Panc1 (cell line): ENCODE measurements at regions not wholly inside any gene's neighbourhood (a gene's known extent, or its start where the extent isn't known, plus 50 kb on each side); places are given as distances from the start of the nearest gene placed in this dataset.

Experiments
- ATAC-seq: fragments of 200-7000 bp; cut with Tn5 transposase; 2 replicates; pipeline ENCODE4 v1.9.1; 2020; ENCODE audit warnings: mild to moderate bottlenecking, moderate library complexity
- BruUV-seq: library from RNA; stranded (reverse); fragments of 400-500 nt; replicated peaks from 2 replicates; lab custom pipeline; 2021; lab: Mats Ljungman, UMichigan
- CTCF ChIA-PET: fragments of 300-600 bp; sonication (Branson Sonifier 250); formaldehyde crosslinking; loops from one replicate; lab custom pipeline; 2022; ENCODE audit warnings: antibody characterized with exemption; lab: Charles Lee
- POLR2A ChIA-PET: fragments of 300-600 bp; sonication (Branson Sonifier 250); formaldehyde crosslinking; loops from one replicate; lab custom pipeline; 2022; ENCODE audit warnings: antibody characterized with exemption; lab: Charles Lee
- DNase-seq: peaks from one replicate; pipeline ENCODE4 v3.0.0-alpha.2; 2010; ENCODE audit warnings: low read depth, low spot score
- H3K27ac ChIP-seq: 2 replicates; pipeline ENCODE4 v1.5.1; 2011; ENCODE audit warnings: mild to moderate bottlenecking, low read length, inconsistent platforms
- H3K27me3 ChIP-seq: fragments of 200-500 bp; sonication (Bioruptor generic); 2 replicates; pipeline ENCODE4 v1.6.0; 2014; ENCODE audit warnings: low read length, inconsistent platforms; ENCODE audit not compliant: control insufficient read depth, insufficient read depth
- H3K36me3 ChIP-seq: fragments of 200-500 bp; sonication (Bioruptor generic); 2 replicates; pipeline ENCODE4 v1.5.1; 2014; ENCODE audit warnings: inconsistent platforms, mild to moderate bottlenecking, low read length, moderate library complexity; ENCODE audit not compliant: control insufficient read depth, insufficient read depth
- H3K4me1 ChIP-seq: 2 replicates; pipeline ENCODE4 v1.5.1; 2011; ENCODE audit warnings: inconsistent platforms, mild to moderate bottlenecking, low read length, moderate library complexity; ENCODE audit not compliant: control insufficient read depth, insufficient read depth
- H3K4me3 ChIP-seq, 2 experiments: 2 replicates each; pipeline ENCODE4 v1.5.1; 2011 to 2012; ENCODE audit warnings: low read depth in 2 of 2, low read length in 2 of 2, mild to moderate bottlenecking in 2 of 2, inconsistent platforms in 1 of 2, moderate library complexity in 1 of 2
- H3K9me3 ChIP-seq: fragments of 200-500 bp; sonication (Bioruptor generic); 2 replicates; pipeline ENCODE4 v1.5.1; 2014; ENCODE audit warnings: low read depth, mild to moderate bottlenecking, inconsistent platforms, low read length, moderate library complexity; ENCODE audit not compliant: control insufficient read depth, insufficient read depth
- POLR2AphosphoS5 ChIP-seq: IDR thresholded peaks from 2 replicates; pipeline ENCODE4 v1.6.1; 2012; ENCODE audit warnings: mild to moderate bottlenecking, low read depth, low read length, moderate library complexity
- SIN3A ChIP-seq: IDR thresholded peaks from 2 replicates; pipeline ENCODE4 v1.6.1; 2012; ENCODE audit warnings: low read depth, mild to moderate bottlenecking, low read length, moderate library complexity, borderline replicate concordance; ENCODE audit not compliant: insufficient read depth
- TCF7L2 ChIP-seq: IDR thresholded peaks from 2 replicates; pipeline ENCODE4 v1.6.1; 2011; ENCODE audit warnings: mild to moderate bottlenecking, low read depth, low read length, inconsistent platforms
- in situ Hi-C: cut with HindIII; loops from 2 replicates; pipeline ENCODE4 v1.10.0; 2016; ENCODE audit warnings: low sequenced_read_pairs, low pct_unique_long_range_greater_than_20kb
- intact Hi-C: fragments of 100-400 bp; cut with micrococcal nuclease; formaldehyde crosslinking; loops from one replicate; pipeline ENCODE4 v1.10.0; 2022; ENCODE audit not compliant: unreplicated experiment
- TF ChIP-seq, protein P1 (sequence below): fragments of 450-650 bp; IDR thresholded peaks from 2 replicates; pipeline ENCODE4 v1.5.1; 2017; ENCODE audit warnings: mild to moderate bottlenecking
- TF ChIP-seq, protein P2 (sequence below), 2 experiments: IDR thresholded peaks; 2 replicates each; pipeline ENCODE4 v1.6.1; 2011 to 2012; ENCODE audit warnings: low read depth in 2 of 2, control low read depth in 1 of 2, low read length in 1 of 2, mild to moderate bottlenecking in 1 of 2, moderate library complexity in 1 of 2; ENCODE audit not compliant: insufficient read depth in 1 of 2

DNA sequence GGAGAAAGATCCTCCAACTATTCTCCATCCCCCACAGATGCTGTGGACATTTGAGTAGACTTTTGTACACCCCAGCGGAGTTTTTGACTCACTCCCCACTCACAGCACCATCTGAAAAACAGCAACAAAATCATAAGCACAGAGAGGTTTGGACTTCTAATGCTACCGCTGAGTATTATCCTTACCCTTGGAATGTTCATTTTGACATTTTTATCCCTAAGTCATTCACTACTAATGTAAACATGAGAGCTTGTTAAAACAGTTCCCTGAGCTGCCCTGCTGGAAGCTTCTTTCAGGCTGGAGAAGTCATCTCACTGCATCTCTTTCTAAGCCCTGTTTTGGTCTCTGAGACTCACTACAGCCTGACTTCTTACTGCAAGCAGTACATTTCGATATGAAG is 1045.9 kb downstream of the MCTP2 start:
- in situ Hi-C loops: no loop called here
- POLR2A ChIA-PET: no interaction called here

DNA sequence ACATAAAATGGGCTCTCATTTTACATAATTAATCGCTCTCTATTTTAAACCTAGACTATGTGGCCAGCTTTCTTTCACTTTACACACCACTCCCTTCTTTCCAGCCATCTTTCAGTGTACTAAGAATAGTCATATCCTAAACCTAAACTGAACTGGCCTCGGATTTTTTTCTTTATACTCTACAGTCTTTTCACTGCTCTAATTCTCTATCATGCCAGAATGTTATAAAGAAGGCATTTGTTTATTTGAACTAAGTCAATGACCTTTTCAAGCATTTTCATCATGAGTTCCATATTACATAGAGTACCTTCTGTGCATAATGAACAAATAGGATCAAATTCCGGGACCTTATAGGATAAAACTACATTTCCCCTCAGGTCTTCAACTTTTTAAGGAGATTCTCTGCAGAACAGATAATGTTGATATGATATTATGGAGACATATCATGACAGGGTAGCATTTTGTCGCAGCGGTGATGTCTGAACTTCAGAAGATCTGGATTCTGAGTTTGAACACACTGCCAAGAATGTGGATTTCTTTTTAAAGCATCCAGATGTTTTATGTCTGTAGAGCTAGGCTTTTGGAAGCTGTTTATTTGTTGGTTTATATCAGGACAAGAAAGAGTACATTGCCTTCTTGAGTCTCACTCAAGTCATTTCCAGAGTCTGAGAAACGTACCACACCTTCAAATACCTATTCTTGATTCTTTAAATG is 1047.3 kb downstream of the MCTP2 start:
- CTCF ChIA-PET: no interaction called here

More for the DNA sequence above, 1045.9 kb downstream of the MCTP2 start:
- H3K36me3 ChIP-seq: no peaks in the 10 kb centered on the region
- H3K4me3 ChIP-seq: no peak overlapping the region
- CTCF ChIA-PET: no interaction called here
- DNase-seq (no peak), ATAC-seq (no peak)
- TF ChIP-seq TCF7L2: no peak
- no peaks in the 10 kb centered on the region for H3K4me1 ChIP-seq
- H3K27ac ChIP-seq: no peak overlapping the region
- intact Hi-C loops: no loop called here
- 0 out of 2 replicates have a peak, but pooled peaks cover 3% of the 10 kb centered on the region for H3K9me3 ChIP-seq
- BruUV-seq: no TSS peak
- H3K27me3 ChIP-seq: no peaks in the 10 kb centered on the region

More for the DNA sequence above, 1047.3 kb downstream of the MCTP2 start:
- Histone ChIP-seq H3K4me3 (no peak overlapping the region), H3K36me3 (no peaks in the 10 kb centered on the region), H3K9me3 (0 out of 2 replicates have a peak, but pooled peaks cover 3% of the 10 kb centered on the region), H3K27me3 (no peaks in the 10 kb centered on the region), H3K4me1 (no peaks in the 10 kb centered on the region), H3K27ac (no peak overlapping the region)
- intact Hi-C loops (no loop called here), in situ Hi-C loops (no loop called here)
- no peak for TF ChIP-seq SIN3A
- TF ChIP-seq POLR2AphosphoS5: no peak
- TF ChIP-seq, protein P1, sequence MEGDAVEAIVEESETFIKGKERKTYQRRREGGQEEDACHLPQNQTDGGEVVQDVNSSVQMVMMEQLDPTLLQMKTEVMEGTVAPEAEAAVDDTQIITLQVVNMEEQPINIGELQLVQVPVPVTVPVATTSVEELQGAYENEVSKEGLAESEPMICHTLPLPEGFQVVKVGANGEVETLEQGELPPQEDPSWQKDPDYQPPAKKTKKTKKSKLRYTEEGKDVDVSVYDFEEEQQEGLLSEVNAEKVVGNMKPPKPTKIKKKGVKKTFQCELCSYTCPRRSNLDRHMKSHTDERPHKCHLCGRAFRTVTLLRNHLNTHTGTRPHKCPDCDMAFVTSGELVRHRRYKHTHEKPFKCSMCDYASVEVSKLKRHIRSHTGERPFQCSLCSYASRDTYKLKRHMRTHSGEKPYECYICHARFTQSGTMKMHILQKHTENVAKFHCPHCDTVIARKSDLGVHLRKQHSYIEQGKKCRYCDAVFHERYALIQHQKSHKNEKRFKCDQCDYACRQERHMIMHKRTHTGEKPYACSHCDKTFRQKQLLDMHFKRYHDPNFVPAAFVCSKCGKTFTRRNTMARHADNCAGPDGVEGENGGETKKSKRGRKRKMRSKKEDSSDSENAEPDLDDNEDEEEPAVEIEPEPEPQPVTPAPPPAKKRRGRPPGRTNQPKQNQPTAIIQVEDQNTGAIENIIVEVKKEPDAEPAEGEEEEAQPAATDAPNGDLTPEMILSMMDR: no peak
- TF ChIP-seq, protein P2, sequence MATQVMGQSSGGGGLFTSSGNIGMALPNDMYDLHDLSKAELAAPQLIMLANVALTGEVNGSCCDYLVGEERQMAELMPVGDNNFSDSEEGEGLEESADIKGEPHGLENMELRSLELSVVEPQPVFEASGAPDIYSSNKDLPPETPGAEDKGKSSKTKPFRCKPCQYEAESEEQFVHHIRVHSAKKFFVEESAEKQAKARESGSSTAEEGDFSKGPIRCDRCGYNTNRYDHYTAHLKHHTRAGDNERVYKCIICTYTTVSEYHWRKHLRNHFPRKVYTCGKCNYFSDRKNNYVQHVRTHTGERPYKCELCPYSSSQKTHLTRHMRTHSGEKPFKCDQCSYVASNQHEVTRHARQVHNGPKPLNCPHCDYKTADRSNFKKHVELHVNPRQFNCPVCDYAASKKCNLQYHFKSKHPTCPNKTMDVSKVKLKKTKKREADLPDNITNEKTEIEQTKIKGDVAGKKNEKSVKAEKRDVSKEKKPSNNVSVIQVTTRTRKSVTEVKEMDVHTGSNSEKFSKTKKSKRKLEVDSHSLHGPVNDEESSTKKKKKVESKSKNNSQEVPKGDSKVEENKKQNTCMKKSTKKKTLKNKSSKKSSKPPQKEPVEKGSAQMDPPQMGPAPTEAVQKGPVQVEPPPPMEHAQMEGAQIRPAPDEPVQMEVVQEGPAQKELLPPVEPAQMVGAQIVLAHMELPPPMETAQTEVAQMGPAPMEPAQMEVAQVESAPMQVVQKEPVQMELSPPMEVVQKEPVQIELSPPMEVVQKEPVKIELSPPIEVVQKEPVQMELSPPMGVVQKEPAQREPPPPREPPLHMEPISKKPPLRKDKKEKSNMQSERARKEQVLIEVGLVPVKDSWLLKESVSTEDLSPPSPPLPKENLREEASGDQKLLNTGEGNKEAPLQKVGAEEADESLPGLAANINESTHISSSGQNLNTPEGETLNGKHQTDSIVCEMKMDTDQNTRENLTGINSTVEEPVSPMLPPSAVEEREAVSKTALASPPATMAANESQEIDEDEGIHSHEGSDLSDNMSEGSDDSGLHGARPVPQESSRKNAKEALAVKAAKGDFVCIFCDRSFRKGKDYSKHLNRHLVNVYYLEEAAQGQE (IDR thresholded peaks at IDR 0.05; ENCODE audit: insufficient read depth in 1 of 2, low read depth in 2 of 2, low read length in 1 of 2): no peak
- no peak for TF ChIP-seq TCF7L2
- DNase-seq (no peak), ATAC-seq (no peak)
- POLR2A ChIA-PET: no interaction called here
- no TSS peak for BruUV-seq
